Liver (tissue), 8 donors: ENCODE measurements at regions not wholly inside any gene's neighbourhood (a gene's known extent, or its start where the extent isn't known, plus 50 kb on each side); places are given as distances from the start of the nearest gene placed in this dataset.

ENCODE experiments used
- DNase-seq: peaks from one replicate; pipeline ENCODE4 v3.0.0-alpha.2; 2017; ENCODE audit warnings: low spot score
- H3K27ac ChIP-seq, 2 donors: one replicate each; pipeline ENCODE4 v1.7.0; 2013; ENCODE audit warnings: inconsistent platforms in 2 of 2, low read length in 2 of 2, control low read depth in 1 of 2, low read depth in 1 of 2, mild to moderate bottlenecking in 1 of 2
- H3K27me3 ChIP-seq, 4 donors: one replicate each; pipeline versions ENCODE4 v1.6.1 to v1.7.0; 2013; ENCODE audit warnings: low read length in 3 of 4, inconsistent platforms in 1 of 4, mild to moderate bottlenecking in 1 of 4, moderate library complexity in 1 of 4; ENCODE audit not compliant: control insufficient read depth in 4 of 4, insufficient read depth in 4 of 4
- H3K36me3 ChIP-seq, 4 donors: one replicate each; pipeline versions ENCODE4 v1.6.1 to v1.7.0; 2013; ENCODE audit warnings: low read length in 3 of 4, mild to moderate bottlenecking in 3 of 4, low read depth in 1 of 4, moderate library complexity in 1 of 4; ENCODE audit not compliant: control insufficient read depth in 4 of 4, insufficient read depth in 3 of 4
- H3K4me1 ChIP-seq, 4 donors: one replicate each; pipeline versions ENCODE4 v1.6.1 to v1.7.0; 2013; ENCODE audit warnings: low read length in 3 of 4, mild to moderate bottlenecking in 3 of 4, moderate library complexity in 1 of 4; ENCODE audit not compliant: control insufficient read depth in 4 of 4, insufficient read depth in 4 of 4
- H3K4me3 ChIP-seq, 3 donors: one replicate each; pipeline versions ENCODE4 v1.6.1 to v1.7.0; 2013; ENCODE audit warnings: low read length in 3 of 3, control low read depth in 1 of 3, low read depth in 1 of 3, mild to moderate bottlenecking in 1 of 3
- H3K9ac ChIP-seq, 2 donors: one replicate each; pipeline ENCODE4 v1.7.0; 2013; ENCODE audit warnings: low read length in 2 of 2, mild to moderate bottlenecking in 2 of 2, moderate library complexity in 2 of 2, control low read depth in 1 of 2, low read depth in 1 of 2
- H3K9me3 ChIP-seq, 4 donors: one replicate each; pipeline versions ENCODE4 v1.6.1 to v1.7.0; 2013; ENCODE audit warnings: low read length in 3 of 4; ENCODE audit not compliant: control insufficient read depth in 4 of 4
- ATF3 ChIP-seq: IDR thresholded peaks from 2 replicates; pipeline ENCODE4 v1.6.1; 2016; ENCODE audit warnings: antibody characterized with exemption
- EGR1 ChIP-seq, 2 donors: IDR thresholded peaks; 2 replicates each; pipeline ENCODE4 v1.6.1; 2016 to 2018; ENCODE audit warnings: antibody characterized with exemption in 2 of 2, low read depth in 2 of 2
- FOXA1 ChIP-seq: IDR thresholded peaks from 2 replicates; pipeline ENCODE4 v1.6.1; 2016; ENCODE audit warnings: antibody characterized with exemption
- FOXA2 ChIP-seq: IDR thresholded peaks from 2 replicates; pipeline ENCODE4 v1.6.1; 2016; ENCODE audit warnings: antibody characterized with exemption
- GABPA ChIP-seq, 2 donors: IDR thresholded peaks in 1 of 2; conservative IDR thresholded peaks in 1 of 2; 2 replicates each; pipeline ENCODE4 v1.6.1; 2016; ENCODE audit warnings: antibody characterized with exemption in 2 of 2, mild to moderate bottlenecking in 1 of 2, moderate library complexity in 1 of 2
- HNF4A ChIP-seq, 2 donors: conservative IDR thresholded peaks; 2 replicates each; pipeline ENCODE4 v1.6.1; 2016; ENCODE audit warnings: antibody characterized with exemption in 2 of 2, mild to moderate bottlenecking in 2 of 2
- HNF4G ChIP-seq: IDR thresholded peaks from 2 replicates; pipeline ENCODE4 v1.6.1; 2016; ENCODE audit warnings: antibody characterized with exemption
- JUND ChIP-seq, 2 donors: IDR thresholded peaks; 2 replicates each; pipeline ENCODE4 v1.6.1; 2016; ENCODE audit warnings: antibody characterized with exemption in 2 of 2
- NR2F2 ChIP-seq: IDR thresholded peaks from 2 replicates; pipeline ENCODE4 v1.6.1; 2016; ENCODE audit warnings: antibody characterized with exemption
- RAD21 ChIP-seq, 2 donors: IDR thresholded peaks; 2 replicates each; pipeline ENCODE4 v1.6.1; 2016; ENCODE audit warnings: antibody characterized with exemption in 2 of 2, mild to moderate bottlenecking in 2 of 2
- REST ChIP-seq: IDR thresholded peaks from 2 replicates; pipeline ENCODE4 v1.6.1; 2016; ENCODE audit warnings: antibody characterized with exemption, mild to moderate bottlenecking
- RXRA ChIP-seq, 2 donors: IDR thresholded peaks; 2 replicates each; pipeline ENCODE4 v1.6.1; 2017 to 2018; ENCODE audit warnings: antibody characterized with exemption in 2 of 2, mild to moderate bottlenecking in 1 of 2
- SP1 ChIP-seq: IDR thresholded peaks from 2 replicates; pipeline ENCODE4 v1.6.1; 2018; ENCODE audit warnings: antibody characterized with exemption, mild to moderate bottlenecking
- TAF1 ChIP-seq: conservative IDR thresholded peaks from 2 replicates; pipeline ENCODE4 v1.6.1; 2016; ENCODE audit warnings: antibody characterized with exemption, mild to moderate bottlenecking
- YY1 ChIP-seq: IDR thresholded peaks from 2 replicates; pipeline ENCODE4 v1.6.1; 2016; ENCODE audit warnings: antibody characterized with exemption, mild to moderate bottlenecking
- ZBTB33 ChIP-seq: IDR thresholded peaks from 2 replicates; pipeline ENCODE4 v1.6.1; 2016; ENCODE audit warnings: antibody characterized with exemption
- WGBS: extraction: QIAGEN DNeasy Blood & Tissue Kit; methylation state at CpG from one replicate; pipeline ENCODE4 v1.1.7; 2013; 5-methylcytosine and 5-hydroxymethylcytosine counted together
- TF ChIP-seq, protein P1 (sequence below): IDR thresholded peaks from 2 replicates; pipeline ENCODE4 v1.6.1; 2016; ENCODE audit warnings: antibody characterized with exemption
- TF ChIP-seq, protein P2 (sequence below): fragments of 150-350 bp; IDR thresholded peaks from 2 replicates; pipeline ENCODE4 v1.5.1; 2017; ENCODE audit warnings: improper control_type of control experiment, low read depth, low read length; ENCODE audit not compliant: missing input control
- donor health status: healthy.
- donor health status: healthy.
- donor health status: healthy.
- donor health status: healthy.
- donor health status: healthy.

DNA sequence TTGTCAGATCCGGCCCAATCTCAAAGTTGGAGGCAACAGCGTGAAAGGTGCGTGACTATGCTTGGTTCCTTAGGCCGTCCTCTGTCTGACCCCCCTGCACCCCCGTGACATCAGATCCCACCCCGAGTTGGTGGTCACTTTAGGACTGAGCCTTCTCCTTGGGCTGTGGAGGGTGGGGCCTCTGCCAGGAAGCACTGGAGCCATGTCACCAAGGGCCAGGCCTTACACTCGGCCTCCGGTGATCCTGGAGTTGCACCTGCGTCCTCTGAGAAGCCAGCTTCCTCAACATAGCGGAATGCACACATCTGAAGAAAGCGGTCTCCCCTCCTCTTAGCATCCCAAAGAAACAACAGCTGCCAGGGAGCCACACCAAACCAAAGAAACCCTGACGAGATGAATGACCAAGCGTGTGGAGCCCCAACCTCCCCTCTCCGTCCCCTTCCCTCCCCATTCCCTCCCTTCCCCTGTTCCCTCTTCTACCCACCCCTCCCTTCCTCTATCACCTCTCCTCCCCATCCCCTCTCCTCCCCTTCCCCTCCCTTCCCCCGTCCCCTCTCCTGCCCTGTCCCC, 182.6 kb downstream of the TTLL2 start:
- TF ChIP-seq FOXA1 (no peak), RXRA (IDR thresholded peaks at IDR 0.05) (no peak), GABPA (IDR thresholded peaks at IDR 0.05 in 1 of 2, conservative IDR thresholded peaks at IDR 0.05 in 1 of 2) (no peak), NR2F2 (no peak), YY1 (no peak), ZBTB33 (no peak), REST (no peak), HNF4G (no peak), ATF3 (no peak), RAD21 (IDR thresholded peaks at IDR 0.05) (no peak), TAF1 (no peak), FOXA2 (no peak), SP1 (no peak), HNF4A (conservative IDR thresholded peaks at IDR 0.05) (no peak), EGR1 (IDR thresholded peaks at IDR 0.05; ENCODE audit: low read depth in 2 of 2) (no peak), JUND (IDR thresholded peaks at IDR 0.05) (no peak)
- TF ChIP-seq, protein P1, sequence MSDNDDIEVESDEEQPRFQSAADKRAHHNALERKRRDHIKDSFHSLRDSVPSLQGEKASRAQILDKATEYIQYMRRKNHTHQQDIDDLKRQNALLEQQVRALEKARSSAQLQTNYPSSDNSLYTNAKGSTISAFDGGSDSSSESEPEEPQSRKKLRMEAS, result no peak
- TF ChIP-seq, protein P2, sequence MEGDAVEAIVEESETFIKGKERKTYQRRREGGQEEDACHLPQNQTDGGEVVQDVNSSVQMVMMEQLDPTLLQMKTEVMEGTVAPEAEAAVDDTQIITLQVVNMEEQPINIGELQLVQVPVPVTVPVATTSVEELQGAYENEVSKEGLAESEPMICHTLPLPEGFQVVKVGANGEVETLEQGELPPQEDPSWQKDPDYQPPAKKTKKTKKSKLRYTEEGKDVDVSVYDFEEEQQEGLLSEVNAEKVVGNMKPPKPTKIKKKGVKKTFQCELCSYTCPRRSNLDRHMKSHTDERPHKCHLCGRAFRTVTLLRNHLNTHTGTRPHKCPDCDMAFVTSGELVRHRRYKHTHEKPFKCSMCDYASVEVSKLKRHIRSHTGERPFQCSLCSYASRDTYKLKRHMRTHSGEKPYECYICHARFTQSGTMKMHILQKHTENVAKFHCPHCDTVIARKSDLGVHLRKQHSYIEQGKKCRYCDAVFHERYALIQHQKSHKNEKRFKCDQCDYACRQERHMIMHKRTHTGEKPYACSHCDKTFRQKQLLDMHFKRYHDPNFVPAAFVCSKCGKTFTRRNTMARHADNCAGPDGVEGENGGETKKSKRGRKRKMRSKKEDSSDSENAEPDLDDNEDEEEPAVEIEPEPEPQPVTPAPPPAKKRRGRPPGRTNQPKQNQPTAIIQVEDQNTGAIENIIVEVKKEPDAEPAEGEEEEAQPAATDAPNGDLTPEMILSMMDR, result no peak
- Histone ChIP-seq H3K9ac (no peak overlapping the region), H3K4me1 (peaks cover 0 to 8% (median 0%) of the 10 kb centered on the region in 4 donors), H3K36me3 (no peaks in the 10 kb centered on the region), H3K27me3 (no peaks in the 10 kb centered on the region), H3K4me3 (no peak overlapping the region), H3K27ac (no peak overlapping the region), H3K9me3 (no peaks in the 10 kb centered on the region)
- WGBS, result 90% methylated on average over 15 of the region's 15 CpGs
- no peak for DNase-seq
